ENCODE measurements at regions not wholly inside any gene's neighbourhood (a gene's known extent, or its start where the extent isn't known, plus 50 kb on each side); places are given as distances from the start of the nearest gene placed in this dataset.

DNA sequence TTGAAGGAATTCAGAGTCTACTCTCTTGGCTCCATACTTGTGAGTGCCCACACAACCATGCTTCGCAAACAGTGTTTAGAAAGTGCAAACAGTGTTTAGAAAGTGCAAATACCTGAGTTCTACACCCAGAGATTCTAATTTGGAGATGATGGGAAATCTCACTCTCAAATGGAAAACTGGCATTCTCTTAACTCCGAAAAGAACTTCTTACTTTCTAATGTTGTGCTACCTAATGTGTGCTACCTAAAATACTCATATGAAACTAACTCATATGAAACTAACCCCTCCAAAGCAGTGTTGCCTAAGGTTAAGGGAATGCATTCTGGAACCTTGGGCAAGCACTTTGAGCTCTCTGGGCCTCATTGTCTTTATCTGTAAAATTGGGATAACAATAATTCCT, 55.5 kb upstream of the ZNF366 start:
- no peaks in the 10 kb centered on the region for H3K36me3 ChIP-seq (replicated peaks in 1 of 2; ENCODE audit: control insufficient read depth in 1 of 2, insufficient read depth in 2 of 2, low read length in 1 of 2)
- no peak overlapping the region for H3K9ac ChIP-seq
- ChIA-PET CTCF (no interaction called here), POLR2A (no interaction called here)
- H4K20me1 ChIP-seq (ENCODE audit: insufficient read depth) = no peaks in the 10 kb centered on the region
- H3K4me3 ChIP-seq (ENCODE audit: low read depth in 2 of 2, low read length in 1 of 2) = no peak overlapping the region
- no peaks in the 10 kb centered on the region for H3K9me3 ChIP-seq
- H3K9me2 ChIP-seq = no peaks in the 10 kb centered on the region
- H3K27ac ChIP-seq (ENCODE audit: low read depth in 2 of 2, low read length in 1 of 2) = no peak overlapping the region
- TF ChIP-seq TCF12 (IDR thresholded peaks at IDR 0.05) (no peak), MXI1 (IDR thresholded peaks at IDR 0.05; ENCODE audit: low read depth, low read length) (no peak), EP300 (IDR thresholded peaks at IDR 0.05; ENCODE audit: borderline replicate concordance in 1 of 2, low read depth in 1 of 2, low read length in 1 of 2) (no peak), SIN3A (IDR thresholded peaks at IDR 0.05; ENCODE audit: borderline replicate concordance, low read depth, low read length) (no peak), FOXM1 (IDR thresholded peaks at IDR 0.05; ENCODE audit: low read depth) (no peak), TAF1 (IDR thresholded peaks at IDR 0.05; ENCODE audit: borderline replicate concordance, low read depth, low read length) (no peak), RAD21 (IDR thresholded peaks at IDR 0.05; ENCODE audit: low read length) (no peak), FOSL2 (IDR thresholded peaks at IDR 0.05; ENCODE audit: borderline replicate concordance, low read depth) (no peak), RXRA (IDR thresholded peaks at IDR 0.05; ENCODE audit: borderline replicate concordance, low read depth) (no peak), GATA2 (CRISPR knock-in tag; IDR thresholded peaks at IDR 0.05) (no peak), CHD2 (IDR thresholded peaks at IDR 0.05; ENCODE audit: low read length, partially characterized antibody) (no peak), GABPA (IDR thresholded peaks at IDR 0.05; ENCODE audit: low read depth) (no peak), NRF1 (IDR thresholded peaks at IDR 0.05; ENCODE audit: low read depth, low read length) (no peak), POLR2AphosphoS5 (IDR thresholded peaks at IDR 0.05; ENCODE audit: low read depth, low read length) (no peak), TEAD4 (IDR thresholded peaks at IDR 0.05; ENCODE audit: borderline replicate concordance, insufficient read depth) (no peak)
- TF ChIP-seq, protein P1, sequence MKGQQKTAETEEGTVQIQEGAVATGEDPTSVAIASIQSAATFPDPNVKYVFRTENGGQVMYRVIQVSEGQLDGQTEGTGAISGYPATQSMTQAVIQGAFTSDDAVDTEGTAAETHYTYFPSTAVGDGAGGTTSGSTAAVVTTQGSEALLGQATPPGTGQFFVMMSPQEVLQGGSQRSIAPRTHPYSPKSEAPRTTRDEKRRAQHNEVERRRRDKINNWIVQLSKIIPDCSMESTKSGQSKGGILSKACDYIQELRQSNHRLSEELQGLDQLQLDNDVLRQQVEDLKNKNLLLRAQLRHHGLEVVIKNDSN (IDR thresholded peaks at IDR 0.05; ENCODE audit: borderline replicate concordance, low read depth) = no peak
- TF ChIP-seq, protein P2, sequence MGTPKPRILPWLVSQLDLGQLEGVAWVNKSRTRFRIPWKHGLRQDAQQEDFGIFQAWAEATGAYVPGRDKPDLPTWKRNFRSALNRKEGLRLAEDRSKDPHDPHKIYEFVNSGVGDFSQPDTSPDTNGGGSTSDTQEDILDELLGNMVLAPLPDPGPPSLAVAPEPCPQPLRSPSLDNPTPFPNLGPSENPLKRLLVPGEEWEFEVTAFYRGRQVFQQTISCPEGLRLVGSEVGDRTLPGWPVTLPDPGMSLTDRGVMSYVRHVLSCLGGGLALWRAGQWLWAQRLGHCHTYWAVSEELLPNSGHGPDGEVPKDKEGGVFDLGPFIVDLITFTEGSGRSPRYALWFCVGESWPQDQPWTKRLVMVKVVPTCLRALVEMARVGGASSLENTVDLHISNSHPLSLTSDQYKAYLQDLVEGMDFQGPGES (IDR thresholded peaks at IDR 0.05; ENCODE audit: low read depth, low read length) = no peak
- TF ChIP-seq, protein P3, sequence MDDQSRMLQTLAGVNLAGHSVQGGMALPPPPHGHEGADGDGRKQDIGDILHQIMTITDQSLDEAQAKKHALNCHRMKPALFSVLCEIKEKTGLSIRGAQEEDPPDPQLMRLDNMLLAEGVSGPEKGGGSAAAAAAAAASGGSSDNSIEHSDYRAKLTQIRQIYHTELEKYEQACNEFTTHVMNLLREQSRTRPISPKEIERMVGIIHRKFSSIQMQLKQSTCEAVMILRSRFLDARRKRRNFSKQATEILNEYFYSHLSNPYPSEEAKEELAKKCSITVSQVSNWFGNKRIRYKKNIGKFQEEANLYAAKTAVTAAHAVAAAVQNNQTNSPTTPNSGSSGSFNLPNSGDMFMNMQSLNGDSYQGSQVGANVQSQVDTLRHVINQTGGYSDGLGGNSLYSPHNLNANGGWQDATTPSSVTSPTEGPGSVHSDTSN (IDR thresholded peaks at IDR 0.05) = no peak
- TF ChIP-seq, protein P4, sequence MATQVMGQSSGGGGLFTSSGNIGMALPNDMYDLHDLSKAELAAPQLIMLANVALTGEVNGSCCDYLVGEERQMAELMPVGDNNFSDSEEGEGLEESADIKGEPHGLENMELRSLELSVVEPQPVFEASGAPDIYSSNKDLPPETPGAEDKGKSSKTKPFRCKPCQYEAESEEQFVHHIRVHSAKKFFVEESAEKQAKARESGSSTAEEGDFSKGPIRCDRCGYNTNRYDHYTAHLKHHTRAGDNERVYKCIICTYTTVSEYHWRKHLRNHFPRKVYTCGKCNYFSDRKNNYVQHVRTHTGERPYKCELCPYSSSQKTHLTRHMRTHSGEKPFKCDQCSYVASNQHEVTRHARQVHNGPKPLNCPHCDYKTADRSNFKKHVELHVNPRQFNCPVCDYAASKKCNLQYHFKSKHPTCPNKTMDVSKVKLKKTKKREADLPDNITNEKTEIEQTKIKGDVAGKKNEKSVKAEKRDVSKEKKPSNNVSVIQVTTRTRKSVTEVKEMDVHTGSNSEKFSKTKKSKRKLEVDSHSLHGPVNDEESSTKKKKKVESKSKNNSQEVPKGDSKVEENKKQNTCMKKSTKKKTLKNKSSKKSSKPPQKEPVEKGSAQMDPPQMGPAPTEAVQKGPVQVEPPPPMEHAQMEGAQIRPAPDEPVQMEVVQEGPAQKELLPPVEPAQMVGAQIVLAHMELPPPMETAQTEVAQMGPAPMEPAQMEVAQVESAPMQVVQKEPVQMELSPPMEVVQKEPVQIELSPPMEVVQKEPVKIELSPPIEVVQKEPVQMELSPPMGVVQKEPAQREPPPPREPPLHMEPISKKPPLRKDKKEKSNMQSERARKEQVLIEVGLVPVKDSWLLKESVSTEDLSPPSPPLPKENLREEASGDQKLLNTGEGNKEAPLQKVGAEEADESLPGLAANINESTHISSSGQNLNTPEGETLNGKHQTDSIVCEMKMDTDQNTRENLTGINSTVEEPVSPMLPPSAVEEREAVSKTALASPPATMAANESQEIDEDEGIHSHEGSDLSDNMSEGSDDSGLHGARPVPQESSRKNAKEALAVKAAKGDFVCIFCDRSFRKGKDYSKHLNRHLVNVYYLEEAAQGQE (IDR thresholded peaks at IDR 0.05; ENCODE audit: low read depth, low read length) = no peak
- TF ChIP-seq, protein P5, sequence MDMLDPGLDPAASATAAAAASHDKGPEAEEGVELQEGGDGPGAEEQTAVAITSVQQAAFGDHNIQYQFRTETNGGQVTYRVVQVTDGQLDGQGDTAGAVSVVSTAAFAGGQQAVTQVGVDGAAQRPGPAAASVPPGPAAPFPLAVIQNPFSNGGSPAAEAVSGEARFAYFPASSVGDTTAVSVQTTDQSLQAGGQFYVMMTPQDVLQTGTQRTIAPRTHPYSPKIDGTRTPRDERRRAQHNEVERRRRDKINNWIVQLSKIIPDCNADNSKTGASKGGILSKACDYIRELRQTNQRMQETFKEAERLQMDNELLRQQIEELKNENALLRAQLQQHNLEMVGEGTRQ (IDR thresholded peaks at IDR 0.05; ENCODE audit: borderline replicate concordance, low read depth, low read length) = no peak
- no peaks in the 10 kb centered on the region for H3F3A ChIP-seq (replicated peaks; ENCODE audit: insufficient read depth)
- no peaks in the 10 kb centered on the region for H3K79me2 ChIP-seq (ENCODE audit: insufficient read depth)
- no peak for DNase-seq
- 52% methylated on average over 2 of the region's 2 CpGs for WGBS (ENCODE audit: low lambda C conversion rate)
- no peaks in the 10 kb centered on the region for H3K27me3 ChIP-seq (ENCODE audit: insufficient read depth)
- peaks cover 0 to 8% of the 10 kb centered on the region in 2 experiments; a peak in 1 of 4 replicates for H3K4me1 ChIP-seq (ENCODE audit: control insufficient read depth in 1 of 2, insufficient read depth in 2 of 2, low read depth in 1 of 2, low read length in 1 of 2)
- H3K4me2 ChIP-seq = no peak overlapping the region
- no peak overlapping the region for H2AFZ ChIP-seq (ENCODE audit: low read depth)
